ENCODE measurements at regions not wholly inside any gene's neighbourhood (a gene's known extent, or its start where the extent isn't known, plus 50 kb on each side); places are given as distances from the start of the nearest gene placed in this dataset.

DNA sequence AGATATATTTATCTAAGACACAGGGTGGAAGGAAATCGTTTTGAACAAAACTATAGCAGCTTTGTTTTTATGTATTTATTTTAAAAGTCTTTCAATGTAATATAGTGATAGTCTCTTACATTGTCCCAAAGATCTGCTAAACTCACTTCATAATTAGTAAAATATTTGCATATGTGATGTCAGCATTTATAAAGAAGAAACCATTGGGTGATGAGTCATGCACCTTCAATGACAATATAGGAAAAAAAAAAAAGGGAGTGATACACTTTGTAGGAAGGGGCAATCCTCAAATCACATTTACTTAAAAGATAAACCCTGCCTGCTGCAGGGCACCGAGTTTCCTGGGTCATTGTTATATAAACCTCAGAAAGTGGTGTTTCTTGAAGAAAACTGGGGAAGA lies 112.4 kb upstream of the SEMA3C start:
- Mint-ChIP-seq H3K4me1 (no peaks in the 10 kb centered on the region), H3K4me3 (no peak overlapping the region), H3K9me3 (peaks cover 0 to 13% (median 4%) of the 10 kb centered on the region in 11 donors), H3K27ac (no peak overlapping the region), H3K27me3 (no peaks in the 10 kb centered on the region), H3K36me3 (no peaks in the 10 kb centered on the region)
- ATAC-seq: no peak
- H3K27me3 ChIP-seq (ENCODE audit: control insufficient read depth in 2 of 2, insufficient read depth in 2 of 2, low read length in 2 of 2): no peaks in the 10 kb centered on the region
- no peaks in the 10 kb centered on the region for H3K9me3 ChIP-seq (ENCODE audit: control insufficient read depth in 2 of 3, low read length in 3 of 3)
- intact Hi-C loops (cut with micrococcal nuclease): no loop called here
- no peaks in the 10 kb centered on the region for H3K4me1 ChIP-seq (ENCODE audit: control insufficient read depth in 2 of 2, insufficient read depth in 2 of 2, low read length in 2 of 2)
- CTCF ChIA-PET: no interaction called here
- POLR2A ChIA-PET: no interaction called here
- DNase-seq: no peak
- H3K27ac ChIP-seq (ENCODE audit: low read depth, low read length): no peak overlapping the region
- no peaks in the 10 kb centered on the region for H3K36me3 ChIP-seq (ENCODE audit: control insufficient read depth in 2 of 3, insufficient read depth in 3 of 3, low read length in 3 of 3)
- no peak overlapping the region for H3K4me3 ChIP-seq (ENCODE audit: low read length)

DNA sequence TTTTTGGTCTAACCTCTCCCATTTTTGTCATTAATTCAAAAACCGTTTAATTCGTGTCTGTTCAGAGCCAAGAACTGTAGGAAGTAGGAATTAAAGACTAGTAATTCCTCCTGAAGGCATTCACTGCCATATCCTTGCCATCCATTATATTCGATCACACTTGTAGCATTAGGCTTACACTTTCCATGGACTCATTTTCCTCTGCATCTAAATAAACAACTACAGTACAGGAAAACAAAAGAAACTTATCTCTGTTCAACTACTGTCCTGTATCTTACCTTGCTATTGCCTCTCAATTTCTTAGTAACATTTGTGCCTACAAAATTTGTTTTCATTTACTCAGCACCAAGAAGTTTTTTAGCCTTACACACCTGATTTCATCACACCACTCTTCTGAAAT lies 111.6 kb upstream of the SEMA3C start:
- Mint-ChIP-seq H3K9me3 (peaks cover 0 to 10% (median 4%) of the 10 kb centered on the region in 11 donors), H3K27me3 (no peaks in the 10 kb centered on the region)

DNA sequence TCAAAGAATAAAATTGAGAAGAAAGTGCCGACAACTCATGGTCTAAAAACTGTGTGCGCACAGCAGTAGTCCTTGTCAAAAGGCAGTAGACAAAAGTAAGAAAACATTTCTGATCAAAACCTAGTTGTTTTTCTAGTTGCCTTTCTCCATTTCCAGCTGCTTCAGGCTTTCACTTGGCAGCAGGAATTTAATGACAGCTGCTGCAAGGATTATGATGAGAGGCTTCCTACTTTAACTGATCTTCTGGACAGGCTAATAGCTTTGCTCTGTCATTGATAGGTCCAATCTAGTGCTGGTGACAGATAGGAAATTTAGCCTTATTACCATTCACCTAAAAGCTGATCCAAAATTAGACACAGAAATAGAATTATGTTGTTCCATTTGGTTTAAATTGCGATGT lies 110.7 kb upstream of the SEMA3C start:
- Mint-ChIP-seq H3K36me3 (no peaks in the 10 kb centered on the region), H3K27ac (no peak overlapping the region), H3K9me3 (peaks cover 0 to 6% (median 0%) of the 10 kb centered on the region in 11 donors), H3K4me3 (no peak overlapping the region), H3K4me1 (no peaks in the 10 kb centered on the region), H3K27me3 (no peaks in the 10 kb centered on the region)
- Histone ChIP-seq H3K27ac (ENCODE audit: low read depth, low read length) (no peak overlapping the region), H3K27me3 (ENCODE audit: control insufficient read depth in 2 of 2, insufficient read depth in 2 of 2, low read length in 2 of 2) (no peaks in the 10 kb centered on the region), H3K4me3 (ENCODE audit: low read length) (no peak overlapping the region), H3K9me3 (ENCODE audit: control insufficient read depth in 2 of 3, low read length in 3 of 3) (no peaks in the 10 kb centered on the region), H3K4me1 (ENCODE audit: control insufficient read depth in 2 of 2, insufficient read depth in 2 of 2, low read length in 2 of 2) (no peaks in the 10 kb centered on the region), H3K36me3 (ENCODE audit: control insufficient read depth in 2 of 3, insufficient read depth in 3 of 3, low read length in 3 of 3) (no peaks in the 10 kb centered on the region)
- intact Hi-C loops (cut with micrococcal nuclease): no loop called here
- ATAC-seq (no peak), DNase-seq (no peak)
- CTCF ChIA-PET: no interaction called here
- POLR2A ChIA-PET: no interaction called here

More for the DNA sequence above, 111.6 kb upstream of the SEMA3C start:
- H3K36me3 Mint-ChIP-seq: no peaks in the 10 kb centered on the region
- H3K4me3 Mint-ChIP-seq: no peak overlapping the region
- no peak for DNase-seq
- intact Hi-C loops (cut with micrococcal nuclease): no loop called here
- Histone ChIP-seq H3K27ac (ENCODE audit: low read depth, low read length) (no peak overlapping the region), H3K9me3 (ENCODE audit: control insufficient read depth in 2 of 3, low read length in 3 of 3) (no peaks in the 10 kb centered on the region), H3K4me1 (ENCODE audit: control insufficient read depth in 2 of 2, insufficient read depth in 2 of 2, low read length in 2 of 2) (no peaks in the 10 kb centered on the region), H3K27me3 (ENCODE audit: control insufficient read depth in 2 of 2, insufficient read depth in 2 of 2, low read length in 2 of 2) (no peaks in the 10 kb centered on the region), H3K36me3 (ENCODE audit: control insufficient read depth in 2 of 3, insufficient read depth in 3 of 3, low read length in 3 of 3) (no peaks in the 10 kb centered on the region), H3K4me3 (ENCODE audit: low read length) (no peak overlapping the region)
- H3K4me1 Mint-ChIP-seq: no peaks in the 10 kb centered on the region
- H3K27ac Mint-ChIP-seq: no peak overlapping the region
- no peak for ATAC-seq
- CTCF ChIA-PET: no interaction called here
- POLR2A ChIA-PET: no interaction called here

DNA sequence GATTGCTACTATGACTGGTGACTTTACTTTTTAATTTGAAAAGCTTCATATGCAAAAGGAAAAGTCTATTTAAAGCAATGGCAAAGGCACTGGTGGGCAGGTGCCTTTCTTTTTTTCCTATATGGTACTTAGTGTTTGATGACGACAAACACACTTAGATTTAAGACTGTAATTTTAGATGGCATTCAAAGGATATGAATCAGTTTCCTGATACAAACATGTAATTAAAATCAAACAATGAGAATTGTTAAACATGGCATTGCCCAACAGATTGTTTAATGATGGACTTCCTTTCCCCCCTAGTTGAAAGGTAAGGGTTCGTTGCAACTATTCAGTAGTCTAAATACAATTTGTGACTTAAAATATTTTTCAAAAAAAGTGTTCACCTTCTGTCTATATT lies 106.5 kb upstream of the SEMA3C start:
- CTCF ChIA-PET: no interaction called here
- DNase-seq (no peak), ATAC-seq (no peak)
- Mint-ChIP-seq H3K9me3 (peaks cover 0 to 6% (median 2%) of the 10 kb centered on the region in 11 donors), H3K4me1 (peaks cover 0 to 5% (median 0%) of the 10 kb centered on the region in 7 donors), H3K27me3 (no peaks in the 10 kb centered on the region), H3K4me3 (no peak overlapping the region), H3K36me3 (peaks cover 0 to 4% (median 0%) of the 10 kb centered on the region in 5 donors), H3K27ac (no peak overlapping the region)
- H3K27me3 ChIP-seq (ENCODE audit: control insufficient read depth in 2 of 2, insufficient read depth in 2 of 2, low read length in 2 of 2): no peaks in the 10 kb centered on the region
- H3K4me1 ChIP-seq (ENCODE audit: control insufficient read depth in 2 of 2, insufficient read depth in 2 of 2, low read length in 2 of 2): no peaks in the 10 kb centered on the region
- no peak overlapping the region for H3K27ac ChIP-seq (ENCODE audit: low read depth, low read length)
- no peaks in the 10 kb centered on the region for H3K9me3 ChIP-seq (ENCODE audit: control insufficient read depth in 2 of 3, low read length in 3 of 3)
- H3K36me3 ChIP-seq (ENCODE audit: control insufficient read depth in 2 of 3, insufficient read depth in 3 of 3, low read length in 3 of 3): no peaks in the 10 kb centered on the region
- POLR2A ChIA-PET: no interaction called here
- intact Hi-C loops (cut with micrococcal nuclease): no loop called here
- no peak overlapping the region for H3K4me3 ChIP-seq (ENCODE audit: low read length)

DNA sequence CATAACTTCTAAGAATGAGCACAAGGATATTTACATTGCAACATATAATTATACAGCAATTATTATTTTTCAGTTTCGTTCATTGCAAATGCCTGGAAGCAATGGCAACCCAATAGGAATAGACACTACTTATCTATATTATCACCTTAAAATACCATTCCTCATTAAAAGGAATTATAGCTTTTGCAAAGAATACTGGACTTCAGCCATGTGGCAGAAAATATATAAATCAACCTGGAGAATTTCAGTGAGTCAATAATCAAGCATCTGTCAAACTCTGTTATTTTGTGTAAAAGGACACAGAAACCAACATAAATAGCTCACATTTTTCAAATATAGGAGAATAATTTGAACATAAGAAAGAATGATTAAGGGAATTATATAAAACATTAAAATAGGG lies 96.1 kb upstream of the SEMA3C start:
- Histone ChIP-seq H3K4me3 (ENCODE audit: low read length) (no peak overlapping the region), H3K27me3 (ENCODE audit: control insufficient read depth in 2 of 2, insufficient read depth in 2 of 2, low read length in 2 of 2) (no peaks in the 10 kb centered on the region), H3K4me1 (ENCODE audit: control insufficient read depth in 2 of 2, insufficient read depth in 2 of 2, low read length in 2 of 2) (no peaks in the 10 kb centered on the region), H3K9me3 (ENCODE audit: control insufficient read depth in 2 of 3, low read length in 3 of 3) (no peaks in the 10 kb centered on the region), H3K36me3 (ENCODE audit: control insufficient read depth in 2 of 3, insufficient read depth in 3 of 3, low read length in 3 of 3) (no peaks in the 10 kb centered on the region), H3K27ac (ENCODE audit: low read depth, low read length) (no peak overlapping the region)
- intact Hi-C loops (cut with micrococcal nuclease): no loop called here
- no peak overlapping the region for H3K27ac Mint-ChIP-seq
- ChIA-PET CTCF (no interaction called here), POLR2A (no interaction called here)
- H3K36me3 Mint-ChIP-seq: no peaks in the 10 kb centered on the region
- no peak overlapping the region for H3K4me3 Mint-ChIP-seq
- ATAC-seq (no peak), DNase-seq (no peak)
- no peaks in the 10 kb centered on the region for H3K4me1 Mint-ChIP-seq
- H3K9me3 Mint-ChIP-seq: peaks cover 0 to 12% (median 4%) of the 10 kb centered on the region in 11 donors
- H3K27me3 Mint-ChIP-seq: no peaks in the 10 kb centered on the region

DNA sequence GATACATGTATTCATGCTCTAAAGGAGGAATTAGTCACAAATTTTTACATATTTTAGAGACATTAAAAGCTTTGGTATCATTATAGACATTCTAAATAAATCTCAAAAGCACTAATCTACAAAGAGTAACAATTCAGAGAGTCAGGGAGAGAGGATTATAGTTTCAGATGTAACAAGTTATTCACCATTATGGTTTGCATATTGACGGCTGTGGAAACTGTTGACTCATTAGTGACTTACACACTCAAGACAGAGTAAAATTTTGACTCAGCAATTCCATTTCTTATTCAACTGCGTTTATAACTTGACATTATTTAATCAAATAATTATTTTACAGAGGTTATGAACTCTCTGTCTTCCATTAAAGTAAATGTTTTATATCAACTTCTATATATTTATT lies 95.4 kb upstream of the SEMA3C start:
- Mint-ChIP-seq H3K4me3 (no peak overlapping the region), H3K9me3 (peaks cover 0 to 12% (median 4%) of the 10 kb centered on the region in 11 donors), H3K27me3 (no peaks in the 10 kb centered on the region), H3K4me1 (no peaks in the 10 kb centered on the region), H3K27ac (no peak overlapping the region), H3K36me3 (no peaks in the 10 kb centered on the region)
- ATAC-seq (no peak), DNase-seq (no peak)
- H3K27me3 ChIP-seq (ENCODE audit: control insufficient read depth in 2 of 2, insufficient read depth in 2 of 2, low read length in 2 of 2): no peaks in the 10 kb centered on the region
- CTCF ChIA-PET: no interaction called here
- POLR2A ChIA-PET: no interaction called here
- intact Hi-C loops (cut with micrococcal nuclease): no loop called here
- H3K4me3 ChIP-seq (ENCODE audit: low read length): no peak overlapping the region
- H3K9me3 ChIP-seq (ENCODE audit: control insufficient read depth in 2 of 3, low read length in 3 of 3): no peaks in the 10 kb centered on the region
- H3K4me1 ChIP-seq (ENCODE audit: control insufficient read depth in 2 of 2, insufficient read depth in 2 of 2, low read length in 2 of 2): no peaks in the 10 kb centered on the region
- H3K27ac ChIP-seq (ENCODE audit: low read depth, low read length): no peak overlapping the region
- H3K36me3 ChIP-seq (ENCODE audit: control insufficient read depth in 2 of 3, insufficient read depth in 3 of 3, low read length in 3 of 3): no peaks in the 10 kb centered on the region

DNA sequence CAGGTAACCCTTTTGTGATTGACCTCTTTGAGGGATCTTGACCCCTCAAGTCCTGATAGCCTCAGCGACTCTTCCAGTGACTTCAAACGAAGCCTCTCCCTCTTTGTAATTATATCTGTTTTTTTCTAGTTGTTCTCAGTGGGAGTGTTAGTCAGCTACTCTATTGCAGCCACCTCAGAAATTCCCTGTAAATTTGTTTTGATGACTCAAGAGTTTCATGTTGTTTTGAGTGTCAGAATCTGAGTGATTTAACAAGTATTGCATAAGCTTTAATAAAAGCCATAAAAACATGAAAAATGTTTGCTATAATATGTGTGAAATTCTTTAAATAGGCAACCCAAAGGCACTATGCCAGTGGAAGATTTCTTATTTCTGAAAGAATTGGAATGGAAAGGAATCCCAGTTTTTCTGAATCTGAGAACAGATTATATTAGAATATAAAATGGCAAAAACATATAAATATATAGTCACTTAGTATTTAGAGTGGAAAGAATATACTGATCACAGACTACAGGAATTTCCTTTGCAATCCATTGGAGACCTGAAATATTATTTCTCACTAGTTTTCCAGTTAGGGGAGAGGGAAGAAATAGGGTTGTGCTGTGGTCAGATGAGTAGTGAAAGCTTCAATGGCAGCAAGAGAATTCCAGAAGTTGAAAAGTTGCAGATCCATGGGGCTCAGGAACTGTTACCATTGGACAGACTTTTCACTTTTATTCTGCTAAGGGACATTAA lies 94.4 kb upstream of the SEMA3C start:
- Mint-ChIP-seq H3K36me3 (no peaks in the 10 kb centered on the region), H3K9me3 (peaks cover 0 to 17% (median 5%) of the 10 kb centered on the region in 11 donors), H3K4me3 (no peak overlapping the region), H3K4me1 (no peaks in the 10 kb centered on the region), H3K27me3 (no peaks in the 10 kb centered on the region), H3K27ac (no peak overlapping the region)
- H3K27ac ChIP-seq (ENCODE audit: low read depth, low read length): no peak overlapping the region
- ChIA-PET POLR2A (no interaction called here), CTCF (no interaction called here)
- DNase-seq (no peak), ATAC-seq (no peak)
- no peaks in the 10 kb centered on the region for H3K36me3 ChIP-seq (ENCODE audit: control insufficient read depth in 2 of 3, insufficient read depth in 3 of 3, low read length in 3 of 3)
- no peaks in the 10 kb centered on the region for H3K4me1 ChIP-seq (ENCODE audit: control insufficient read depth in 2 of 2, insufficient read depth in 2 of 2, low read length in 2 of 2)
- H3K4me3 ChIP-seq (ENCODE audit: low read length): no peak overlapping the region
- no peaks in the 10 kb centered on the region for H3K27me3 ChIP-seq (ENCODE audit: control insufficient read depth in 2 of 2, insufficient read depth in 2 of 2, low read length in 2 of 2)
- no peaks in the 10 kb centered on the region for H3K9me3 ChIP-seq (ENCODE audit: control insufficient read depth in 2 of 3, low read length in 3 of 3)
- intact Hi-C loops (cut with micrococcal nuclease): no loop called here

All from naive thymus-derived CD4-positive, alpha-beta T cell (primary cell).